ENCODE measurements at regions not wholly inside any gene's neighbourhood (a gene's known extent, or its start where the extent isn't known, plus 50 kb on each side); places are given as distances from the start of the nearest gene placed in this dataset.

GRCh38 chr16:59327894-59328293, 593.8 kb upstream of the GOT2 start:
- POLR2A ChIA-PET: no interaction called here
- CTCF ChIA-PET: no interaction called here
- Mint-ChIP-seq H3K27me3 (ENCODE audit: low read depth) (no peaks in the 10 kb centered on the region), H3K36me3 (ENCODE audit: low read depth) (no peaks in the 10 kb centered on the region), H3K4me1 (ENCODE audit: low read depth) (no peaks in the 10 kb centered on the region), H3K4me3 (no peak overlapping the region), H3K9me3 (ENCODE audit: insufficient read depth) (no peaks in the 10 kb centered on the region), H3K27ac (no peak overlapping the region)
- no peak for ATAC-seq
- DNase-seq: no peak

GRCh38 chr16:59326955-59327354, 592.8 kb upstream of the GOT2 start:
- ChIA-PET POLR2A (no interaction called here), CTCF (no interaction called here)
- ATAC-seq (no peak), DNase-seq (no peak)
- Mint-ChIP-seq H3K9me3 (ENCODE audit: insufficient read depth) (no peaks in the 10 kb centered on the region), H3K36me3 (ENCODE audit: low read depth) (no peaks in the 10 kb centered on the region), H3K4me1 (ENCODE audit: low read depth) (no peaks in the 10 kb centered on the region), H3K27me3 (ENCODE audit: low read depth) (no peaks in the 10 kb centered on the region), H3K4me3 (no peak overlapping the region), H3K27ac (no peak overlapping the region)

GRCh38 chr16:59324462-59324861, 590.3 kb upstream of the GOT2 start:
- ATAC-seq (no peak), DNase-seq (no peak)
- Mint-ChIP-seq H3K4me1 (ENCODE audit: low read depth) (no peaks in the 10 kb centered on the region), H3K9me3 (ENCODE audit: insufficient read depth) (no peaks in the 10 kb centered on the region), H3K36me3 (ENCODE audit: low read depth) (no peaks in the 10 kb centered on the region), H3K27me3 (ENCODE audit: low read depth) (no peaks in the 10 kb centered on the region), H3K4me3 (no peak overlapping the region), H3K27ac (no peak overlapping the region)
- POLR2A ChIA-PET: no interaction called here
- CTCF ChIA-PET: no interaction called here

- ChIA-PET POLR2A (no interaction called here), CTCF (no interaction called here)
- Mint-ChIP-seq H3K4me3 (no peak overlapping the region), H3K4me1 (ENCODE audit: low read depth) (no peaks in the 10 kb centered on the region), H3K36me3 (ENCODE audit: low read depth) (no peaks in the 10 kb centered on the region), H3K27me3 (ENCODE audit: low read depth) (no peaks in the 10 kb centered on the region), H3K9me3 (ENCODE audit: insufficient read depth) (no peaks in the 10 kb centered on the region), H3K27ac (no peak overlapping the region)
- ATAC-seq (no peak), DNase-seq (no peak)
These were observed 586.5 kb upstream of the GOT2 start for GRCh38 chr16:59320657-59321056.

- no peaks in the 10 kb centered on the region for H3K4me1 Mint-ChIP-seq (ENCODE audit: low read depth)
- H3K9me3 Mint-ChIP-seq (ENCODE audit: insufficient read depth): no peaks in the 10 kb centered on the region
- POLR2A ChIA-PET: no interaction called here
- CTCF ChIA-PET: no interaction called here
- H3K27ac Mint-ChIP-seq: no peak overlapping the region
- H3K36me3 Mint-ChIP-seq (ENCODE audit: low read depth): no peaks in the 10 kb centered on the region
- DNase-seq (no peak), ATAC-seq (no peak)
- no peaks in the 10 kb centered on the region for H3K27me3 Mint-ChIP-seq (ENCODE audit: low read depth)
- no peak overlapping the region for H3K4me3 Mint-ChIP-seq
These were observed 585.8 kb upstream of the GOT2 start for GRCh38 chr16:59319871-59320270.

GRCh38 chr16:59305850-59306249, 571.7 kb upstream of the GOT2 start:
- ChIA-PET CTCF (no interaction called here), POLR2A (no interaction called here)
- Mint-ChIP-seq H3K36me3 (ENCODE audit: low read depth) (no peaks in the 10 kb centered on the region), H3K4me1 (ENCODE audit: low read depth) (no peaks in the 10 kb centered on the region), H3K27me3 (ENCODE audit: low read depth) (no peaks in the 10 kb centered on the region), H3K27ac (no peak overlapping the region), H3K4me3 (no peak overlapping the region), H3K9me3 (ENCODE audit: insufficient read depth) (no peaks in the 10 kb centered on the region)
- ATAC-seq (no peak), DNase-seq (no peak)

GRCh38 chr16:59296888-59297287, 562.8 kb upstream of the GOT2 start:
- Mint-ChIP-seq H3K9me3 (ENCODE audit: insufficient read depth) (no peaks in the 10 kb centered on the region), H3K27ac (no peak overlapping the region), H3K27me3 (ENCODE audit: low read depth) (no peaks in the 10 kb centered on the region), H3K4me3 (no peak overlapping the region), H3K4me1 (ENCODE audit: low read depth) (no peaks in the 10 kb centered on the region), H3K36me3 (ENCODE audit: low read depth) (no peaks in the 10 kb centered on the region)
- DNase-seq (no peak), ATAC-seq (no peak)
- ChIA-PET CTCF (no interaction called here), POLR2A (no interaction called here)

- ATAC-seq: no peak
- ChIA-PET POLR2A (no interaction called here), CTCF (no interaction called here)
These were observed 562.0 kb upstream of the GOT2 start for GRCh38 chr16:59295993-59296736.

GRCh38 chr16:59295474-59295873, 561.4 kb upstream of the GOT2 start:
- no peak overlapping the region for H3K4me3 Mint-ChIP-seq
- ChIA-PET POLR2A (no interaction called here), CTCF (no interaction called here)
- H3K4me1 Mint-ChIP-seq (ENCODE audit: low read depth): no peaks in the 10 kb centered on the region
- H3K27me3 Mint-ChIP-seq (ENCODE audit: low read depth): no peaks in the 10 kb centered on the region
- no peak for DNase-seq
- no peaks in the 10 kb centered on the region for H3K9me3 Mint-ChIP-seq (ENCODE audit: insufficient read depth)
- H3K27ac Mint-ChIP-seq: no peak overlapping the region
- H3K36me3 Mint-ChIP-seq (ENCODE audit: low read depth): no peaks in the 10 kb centered on the region
- ATAC-seq: no peak

More at GRCh38 chr16:59295993-59296736, 562.0 kb upstream of the GOT2 start:
- H3K36me3 Mint-ChIP-seq (ENCODE audit: low read depth): no peaks in the 10 kb centered on the region
- no peak overlapping the region for H3K27ac Mint-ChIP-seq
- H3K4me1 Mint-ChIP-seq (ENCODE audit: low read depth): no peaks in the 10 kb centered on the region
- DNase-seq: no peak
- no peak overlapping the region for H3K4me3 Mint-ChIP-seq
- no peaks in the 10 kb centered on the region for H3K9me3 Mint-ChIP-seq (ENCODE audit: insufficient read depth)
- no peaks in the 10 kb centered on the region for H3K27me3 Mint-ChIP-seq (ENCODE audit: low read depth)

- H3K27me3 Mint-ChIP-seq (ENCODE audit: low read depth): no peaks in the 10 kb centered on the region
- H3K27ac Mint-ChIP-seq: no peak overlapping the region
- no peaks in the 10 kb centered on the region for H3K4me1 Mint-ChIP-seq (ENCODE audit: low read depth)
- no peak for ATAC-seq
- CTCF ChIA-PET: no interaction called here
- no peak for DNase-seq
- POLR2A ChIA-PET: no interaction called here
- H3K9me3 Mint-ChIP-seq (ENCODE audit: insufficient read depth): no peaks in the 10 kb centered on the region
- no peak overlapping the region for H3K4me3 Mint-ChIP-seq
- no peaks in the 10 kb centered on the region for H3K36me3 Mint-ChIP-seq (ENCODE audit: low read depth)
These were observed 556.6 kb upstream of the GOT2 start for GRCh38 chr16:59290718-59291117.

- Mint-ChIP-seq H3K9me3 (ENCODE audit: insufficient read depth) (peaks cover under 1% of the 10 kb centered on the region), H3K36me3 (ENCODE audit: low read depth) (no peaks in the 10 kb centered on the region), H3K27ac (no peak overlapping the region), H3K27me3 (ENCODE audit: low read depth) (no peaks in the 10 kb centered on the region), H3K4me1 (ENCODE audit: low read depth) (no peaks in the 10 kb centered on the region), H3K4me3 (no peak overlapping the region)
- ChIA-PET POLR2A (no interaction called here), CTCF (no interaction called here)
- no peak for DNase-seq
- no peak for ATAC-seq
These were observed 555.0 kb upstream of the GOT2 start for GRCh38 chr16:59289151-59289550.

- POLR2A ChIA-PET: no interaction called here
- DNase-seq (no peak), ATAC-seq (no peak)
- no peaks in the 10 kb centered on the region for H3K9me3 Mint-ChIP-seq (ENCODE audit: insufficient read depth)
- no peaks in the 10 kb centered on the region for H3K27me3 Mint-ChIP-seq (ENCODE audit: low read depth)
- H3K27ac Mint-ChIP-seq: no peak overlapping the region
- no peak overlapping the region for H3K4me3 Mint-ChIP-seq
- no peaks in the 10 kb centered on the region for H3K36me3 Mint-ChIP-seq (ENCODE audit: low read depth)
- H3K4me1 Mint-ChIP-seq (ENCODE audit: low read depth): no peaks in the 10 kb centered on the region
- CTCF ChIA-PET: no interaction called here
These were observed 540.0 kb upstream of the GOT2 start for GRCh38 chr16:59274141-59274540.

- Mint-ChIP-seq H3K27ac (no peak overlapping the region), H3K9me3 (ENCODE audit: insufficient read depth) (no peaks in the 10 kb centered on the region), H3K36me3 (ENCODE audit: low read depth) (no peaks in the 10 kb centered on the region), H3K4me3 (no peak overlapping the region), H3K27me3 (ENCODE audit: low read depth) (peaks cover 2% of the 10 kb centered on the region), H3K4me1 (ENCODE audit: low read depth) (peaks cover 12% of the 10 kb centered on the region)
- no peak for DNase-seq
- CTCF ChIA-PET: no interaction called here
- no peak for ATAC-seq
- POLR2A ChIA-PET: no interaction called here
These were observed 529.8 kb upstream of the GOT2 start for GRCh38 chr16:59263955-59264354.
